ENCODE measurements at regions not wholly inside any gene's neighbourhood (a gene's known extent, or its start where the extent isn't known, plus 50 kb on each side); places are given as distances from the start of the nearest gene placed in this dataset.
"Not testable (repeated sequence)": the region's sequence is repeated elsewhere in the genome, so short reads cannot be mapped to it uniquely, and the experiment has no call there.

DNA sequence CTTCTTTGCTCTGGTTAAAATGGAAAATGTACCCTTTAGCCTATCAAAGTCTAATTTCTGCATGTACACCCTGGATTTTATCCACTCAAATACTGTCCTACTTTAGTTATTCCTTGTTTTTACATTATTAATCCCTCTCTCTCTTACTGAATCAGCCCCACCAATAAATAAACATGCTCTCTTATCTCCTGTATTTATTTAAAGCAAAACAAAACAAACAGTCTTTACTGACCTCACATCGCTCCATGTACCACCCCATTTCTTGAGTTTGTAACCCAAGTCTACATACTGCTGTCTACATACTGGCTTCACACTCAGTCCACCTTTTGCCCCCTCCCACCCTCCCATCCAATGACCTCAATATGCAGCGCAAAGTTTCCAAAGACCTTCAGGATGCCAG lies 113.3 kb upstream of the RORA start:
- TF ChIP-seq CTCF (IDR thresholded peaks at IDR 0.05): no peak
- Histone ChIP-seq H3K4me1 (no peaks in the 10 kb centered on the region), H3K4me3 (no peak overlapping the region), H3K9me3 (peaks cover 0 to 21% (median 5%) of the 10 kb centered on the region in 11 donors), H3K36me3 (no peaks in the 10 kb centered on the region), H3K27me3 (peaks cover 0 to 13% (median 0%) of the 10 kb centered on the region in 7 donors), H3K27ac (no peak overlapping the region)
- ATAC-seq: no peak
- WGBS, 2 donors: 78 to 87% methylated on average over 2 of the region's 2 CpGs
- no peak for DNase-seq
- intact Hi-C loops (cut with DNase I): loop anchor here in 1 of 10 donors (10.0 kb wide), 1 partner anchor 58 kb away; no protein-coding TSS in a partner anchor

DNA sequence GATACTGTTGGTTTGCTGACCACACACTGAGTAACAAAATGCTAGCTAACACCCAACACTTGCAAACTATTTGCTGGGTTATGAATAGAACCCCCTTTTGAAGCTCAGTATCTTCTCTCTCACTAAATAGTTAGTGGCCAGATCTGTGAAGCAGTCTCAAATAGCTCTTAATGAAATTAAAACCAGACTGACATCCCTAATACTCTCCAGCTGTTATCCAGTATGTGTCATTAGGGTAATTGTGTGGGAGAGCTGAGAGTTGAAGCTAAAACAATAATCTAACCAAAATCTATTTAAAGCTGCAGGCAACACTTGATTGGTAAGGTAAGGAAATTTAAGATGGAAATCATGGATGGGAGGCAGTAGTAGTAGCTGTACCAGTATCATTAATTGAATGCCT lies 110.4 kb upstream of the RORA start:
- Histone ChIP-seq H3K4me1 (no peaks in the 10 kb centered on the region), H3K4me3 (no peak overlapping the region), H3K27me3 (peaks cover 0 to 21% (median 0%) of the 10 kb centered on the region in 7 donors), H3K9me3 (peaks cover 0 to 28% (median 8%) of the 10 kb centered on the region in 11 donors), H3K27ac (no peak overlapping the region), H3K36me3 (no peaks in the 10 kb centered on the region)
- no peak for ATAC-seq
- no peak for TF ChIP-seq CTCF (IDR thresholded peaks at IDR 0.05)
- intact Hi-C loops (cut with DNase I): no loop called here
- DNase-seq: no peak

- ATAC-seq: no peak
- H3K27me3 ChIP-seq: peaks cover 0 to 29% (median 0%) of the 10 kb centered on the region in 7 donors
- peaks cover 0 to 19% (median 5%) of the 10 kb centered on the region in 11 donors for H3K9me3 ChIP-seq
- H3K27ac ChIP-seq: no peak overlapping the region
- H3K36me3 ChIP-seq: no peaks in the 10 kb centered on the region
- no peaks in the 10 kb centered on the region for H3K4me1 ChIP-seq
- no peak for DNase-seq
- intact Hi-C loops (cut with DNase I): no loop called here
- no peak overlapping the region for H3K4me3 ChIP-seq
- TF ChIP-seq CTCF (IDR thresholded peaks at IDR 0.05): no peak
- 63 to 66% methylated on average over 8 of the region's 8 CpGs for WGBS, 2 donors
Measured at GRCh38 chr15:61337541-61337940, 108.4 kb upstream of the RORA start.

DNA sequence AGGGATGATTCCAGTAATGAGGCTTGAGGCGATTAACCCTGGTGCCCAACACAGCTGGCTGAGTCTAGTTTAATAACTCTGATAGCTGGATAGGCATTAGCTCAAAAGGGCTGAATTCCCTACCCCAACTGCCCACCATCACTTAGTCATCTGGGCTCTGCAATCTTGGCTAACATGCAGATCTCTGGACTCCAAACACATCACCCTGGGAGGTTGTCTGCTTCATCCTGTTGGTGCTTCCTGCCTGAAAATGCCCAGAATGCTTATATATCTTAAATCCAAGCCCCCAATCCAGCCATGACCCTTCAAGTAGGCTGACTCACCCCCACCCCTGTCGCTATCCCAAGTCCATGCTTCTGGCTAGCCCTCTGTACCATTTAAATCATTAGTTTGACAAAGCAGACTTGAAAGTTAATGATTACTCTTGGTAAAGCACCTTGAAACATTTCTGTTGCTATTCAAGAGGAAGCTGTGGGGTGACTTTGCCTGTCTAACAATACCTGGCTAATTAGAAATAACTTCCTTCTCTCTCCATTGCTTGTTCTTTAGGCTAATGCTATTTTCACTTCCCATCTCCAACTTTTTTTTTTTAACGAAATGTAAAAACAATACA lies 107.0 kb upstream of the RORA start:
- H3K9me3 ChIP-seq: peaks cover 0 to 15% (median 5%) of the 10 kb centered on the region in 11 donors
- no peaks in the 10 kb centered on the region for H3K36me3 ChIP-seq
- TF ChIP-seq CTCF (IDR thresholded peaks at IDR 0.05): no peak
- H3K27ac ChIP-seq: no peak overlapping the region
- H3K27me3 ChIP-seq: peaks cover 0 to 36% (median 0%) of the 10 kb centered on the region in 7 donors
- no peaks in the 10 kb centered on the region for H3K4me1 ChIP-seq
- DNase-seq (no peak), ATAC-seq (no peak)
- WGBS, 2 donors: 86 to 93% methylated on average over 3 of the region's 3 CpGs
- intact Hi-C loops (cut with DNase I): no loop called here
- no peak overlapping the region for H3K4me3 ChIP-seq

DNA sequence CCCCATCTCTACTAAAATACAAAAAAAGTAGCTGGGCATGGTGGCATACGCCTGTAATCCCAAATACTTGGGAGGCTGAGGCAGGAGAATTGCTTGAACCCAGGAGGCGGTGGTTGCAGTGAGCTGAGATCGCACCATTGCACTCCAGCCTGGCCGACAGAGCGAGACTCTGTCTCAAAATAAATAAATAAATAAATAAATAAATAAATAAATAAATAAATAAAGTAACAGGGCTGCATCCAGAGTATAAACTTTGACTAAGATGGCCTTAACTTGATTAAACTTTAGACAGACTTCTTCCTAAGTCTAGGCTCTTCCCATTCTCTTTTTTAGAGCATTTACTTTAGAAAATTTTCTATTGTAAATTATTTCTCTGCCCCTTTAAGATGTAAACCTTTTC lies 105.6 kb upstream of the RORA start:
- H3K4me3 ChIP-seq; H3K4me1 ChIP-seq; ATAC-seq; H3K27ac ChIP-seq; DNase-seq; intact Hi-C loops (cut with DNase I); H3K36me3 ChIP-seq: not testable (repeated sequence)
- 90 to 93% methylated on average over 5 of the region's 5 CpGs for WGBS, 2 donors
- Histone ChIP-seq H3K9me3 (peaks cover 0 to 15% (median 5%) of the 10 kb centered on the region in 11 donors), H3K27me3 (peaks cover 0 to 36% (median 0%) of the 10 kb centered on the region in 7 donors)

Data from heart right ventricle (tissue), 16 donors.